A549 (cell line): ENCODE measurements at regions not wholly inside any gene's neighbourhood (a gene's known extent, or its start where the extent isn't known, plus 50 kb on each side); places are given as distances from the start of the nearest gene placed in this dataset.

Experiments
- ATAC-seq, 2 experiments: fragments of 200-7000 bp in 1 of 2; fragments of >200 bp in 1 of 2; cut with Nextera tagmentation in 1 of 2; cut with Tn5 transposase in 1 of 2; 3 replicates each; pipeline versions ENCODE4 v1.8.0 to v1.9.1; 2018 to 2020; ENCODE audit warnings: mild to moderate bottlenecking in 1 of 2, moderate library complexity in 1 of 2
- CTCF ChIA-PET: fragments of 300-600 bp; sonication (Branson Sonifier 250); formaldehyde crosslinking; extraction: SDS; loops from one replicate; lab custom pipeline; 2021; ENCODE audit warnings: antibody characterized with exemption, inconsistent platforms; lab: Yijun Ruan, JAX
- POLR2A ChIA-PET: fragments of 350-600 bp; formaldehyde crosslinking; extraction: SDS; loops from one replicate; lab custom pipeline; 2021; ENCODE audit warnings: antibody characterized with exemption, inconsistent platforms; lab: Yijun Ruan, JAX
- DNase-seq, 2 experiments: peaks; one replicate each; pipeline versions ENCODE4 v3.0.0 to v3.0.0-alpha.2; 2011 to 2016; ENCODE audit warnings: low read depth in 1 of 2, low spot score in 1 of 2
- FAIRE-seq: peaks from 2 replicates; lab custom pipeline; 2011; peaks lifted over from hg19 to GRCh38; lab: Jason Lieb, UNC
- H3K27ac ChIP-seq, 2 experiments: fragments of >200 bp; sonication (Bioruptor Twin); formaldehyde crosslinking; 3 replicates each; pipeline ENCODE4 v1.5.1; 2016 to 2017
- H3K4me1 ChIP-seq: fragments of >200 bp; sonication (Bioruptor Twin); formaldehyde crosslinking; 3 replicates; pipeline ENCODE4 v1.6.1; 2016
- H3K4me2 ChIP-seq: fragments of >200 bp; sonication (Bioruptor Twin); formaldehyde crosslinking; 3 replicates; pipeline ENCODE4 v1.6.1; 2016
- H3K4me3 ChIP-seq: fragments of >200 bp; sonication (Bioruptor Twin); formaldehyde crosslinking; 3 replicates; pipeline ENCODE4 v1.5.1; 2016
- H3K9me3 ChIP-seq: fragments of >200 bp; sonication (Bioruptor Twin); formaldehyde crosslinking; 3 replicates; pipeline ENCODE4 v1.6.1; 2016
- BHLHE40 ChIP-seq: IDR thresholded peaks from 2 replicates; pipeline ENCODE4 v1.6.1; 2012; ENCODE audit warnings: low read depth, low read length, inconsistent platforms
- CBX8 ChIP-seq: fragments of 200-600 bp; sonication (generic); IDR thresholded peaks from 2 replicates; pipeline ENCODE4 v1.6.1; 2016
- CHD2 ChIP-seq: fragments of 150-350 bp; IDR thresholded peaks from 2 replicates; pipeline ENCODE4 v1.6.1; 2014; ENCODE audit warnings: low read length; ENCODE audit not compliant: partially characterized antibody
- CHD4 ChIP-seq: fragments of 200-600 bp; sonication (generic); IDR thresholded peaks from 2 replicates; pipeline ENCODE4 v1.6.1; 2016; ENCODE audit warnings: antibody characterized with exemption, mild to moderate bottlenecking, borderline replicate concordance
- EHF ChIP-seq: fragments of 250-450 bp; sonication (Bioruptor Pico); IDR thresholded peaks from 2 replicates; pipeline ENCODE4 v1.5.0; 2020; ENCODE audit warnings: mild to moderate bottlenecking
- ESRRA ChIP-seq: fragments of 150-350 bp; IDR thresholded peaks from 2 replicates; pipeline ENCODE4 v1.6.1; 2014; ENCODE audit warnings: mild to moderate bottlenecking, low read length, borderline replicate concordance
- GATA3 ChIP-seq: IDR thresholded peaks from 2 replicates; pipeline ENCODE4 v1.6.1; 2012; ENCODE audit warnings: borderline replicate concordance
- HEYL ChIP-seq: fragments of 250-450 bp; sonication (Bioruptor Pico); IDR thresholded peaks from 2 replicates; pipeline ENCODE4 v1.8.0; 2021; ENCODE audit warnings: mild to moderate bottlenecking, moderate library complexity
- HOXA7 ChIP-seq: fragments of 250-450 bp; sonication (Bioruptor Pico); IDR thresholded peaks from 2 replicates; pipeline ENCODE4 v1.5.0; 2020; ENCODE audit warnings: mild to moderate bottlenecking, moderate library complexity
- JUN ChIP-seq, 2 experiments: fragments of >200 bp; sonication (Bioruptor Twin); formaldehyde crosslinking; IDR thresholded peaks; 2 replicates in 1 of 2; 3 replicates in 1 of 2; pipeline ENCODE4 v1.6.1; 2016 to 2017
- JUNB ChIP-seq: fragments of >200 bp; sonication (Bioruptor Twin); formaldehyde crosslinking; IDR thresholded peaks from 2 replicates; pipeline ENCODE4 v1.6.1; 2016
- NFE2L2 ChIP-seq: fragments of 150-350 bp; conservative IDR thresholded peaks from 2 replicates; pipeline ENCODE4 v1.6.1; 2014; ENCODE audit warnings: low read length
- NR3C1 ChIP-seq: fragments of >200 bp; sonication (Bioruptor Twin); formaldehyde crosslinking; IDR thresholded peaks from 3 replicates; pipeline ENCODE4 v1.6.1; 2017
- PHF8 ChIP-seq: fragments of 200-600 bp; sonication (generic); IDR thresholded peaks from 2 replicates; pipeline ENCODE4 v1.6.1; 2016; ENCODE audit warnings: low read depth, mild to moderate bottlenecking, antibody characterized with exemption, moderate library complexity, borderline replicate concordance
- RFX5 ChIP-seq: fragments of 450-650 bp; IDR thresholded peaks from 2 replicates; pipeline ENCODE4 v1.7.1; 2014; ENCODE audit warnings: antibody characterized with exemption, mild to moderate bottlenecking, moderate library complexity
- SREBF2 ChIP-seq: fragments of 450-650 bp; IDR thresholded peaks from 2 replicates; pipeline ENCODE4 v1.6.1; 2014; ENCODE audit warnings: mild to moderate bottlenecking, moderate library complexity
- ZC3H11A ChIP-seq: fragments of 450-650 bp; IDR thresholded peaks from 2 replicates; pipeline ENCODE4 v1.6.1; 2014; ENCODE audit warnings: antibody characterized with exemption, mild to moderate bottlenecking
- ZFP36 ChIP-seq: fragments of 450-650 bp; IDR thresholded peaks from 2 replicates; pipeline ENCODE4 v1.6.1; 2014; ENCODE audit warnings: borderline replicate concordance; ENCODE audit not compliant: partially characterized antibody
- WGBS: methylation state at CpG from one replicate; pipeline ENCODE4 v1.1.6; 2017; ENCODE audit errors: missing lambda C conversion rate; 5-methylcytosine and 5-hydroxymethylcytosine counted together
- small RNA-seq, 6 experiments: library from RNA; depleted of rRNA; stranded (forward); fragments of <200 nt; gene quantifications; one replicate each; pipeline ENCODE3, GENCODE V24; 2012
- TF ChIP-seq, protein P1 (sequence below): IDR thresholded peaks from 2 replicates; pipeline ENCODE4 v1.6.1; 2012
- TF ChIP-seq, protein P2 (sequence below): fragments of >200 bp; sonication (Bioruptor Twin); formaldehyde crosslinking; IDR thresholded peaks from 2 replicates; pipeline ENCODE4 v1.6.1; 2016

DNA sequence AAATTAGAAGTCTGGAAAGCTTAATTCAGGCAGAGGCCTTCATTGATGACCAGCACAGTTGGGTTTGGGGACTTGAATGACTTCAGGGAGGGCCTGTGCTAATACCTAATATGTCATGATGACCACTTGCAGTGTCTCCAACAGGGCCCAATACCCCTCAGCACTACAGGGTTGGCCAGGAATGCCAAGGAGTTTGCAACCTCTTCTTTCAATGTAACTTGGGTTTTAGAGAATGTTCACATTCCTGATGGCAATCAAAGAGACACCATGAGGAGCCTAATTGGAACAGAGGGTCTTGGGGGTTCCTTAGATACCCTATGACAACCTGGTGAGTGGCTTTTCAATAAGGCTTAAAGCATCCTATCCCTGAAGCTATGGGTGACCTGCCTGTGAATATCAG, 52.4 kb upstream of the ST8SIA3 start:
- ChIA-PET POLR2A (no interaction called here), CTCF (no interaction called here)
- Histone ChIP-seq H3K4me3 (no peak overlapping the region), H3K27ac (no peak overlapping the region), H3K4me1 (no peaks in the 10 kb centered on the region)
- FAIRE-seq, result no peak
- TF ChIP-seq HOXA7 (CRISPR knock-in tag) (no peak), CHD2 (no peak), CHD4 (no peak), ZFP36 (no peak), RFX5 (no peak), NR3C1 (no peak), GATA3 (no peak), ZC3H11A (no peak), BHLHE40 (no peak), CBX8 (no peak), ESRRA (no peak), NFE2L2 (no peak), SREBF2 (no peak), JUN (IDR thresholded peaks at IDR 0.05) (no peak), EHF (no peak), HEYL (CRISPR knock-in tag) (no peak), PHF8 (no peak)
- TF ChIP-seq, protein P1, sequence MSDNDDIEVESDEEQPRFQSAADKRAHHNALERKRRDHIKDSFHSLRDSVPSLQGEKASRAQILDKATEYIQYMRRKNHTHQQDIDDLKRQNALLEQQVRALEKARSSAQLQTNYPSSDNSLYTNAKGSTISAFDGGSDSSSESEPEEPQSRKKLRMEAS, result no peak
- TF ChIP-seq, protein P2, sequence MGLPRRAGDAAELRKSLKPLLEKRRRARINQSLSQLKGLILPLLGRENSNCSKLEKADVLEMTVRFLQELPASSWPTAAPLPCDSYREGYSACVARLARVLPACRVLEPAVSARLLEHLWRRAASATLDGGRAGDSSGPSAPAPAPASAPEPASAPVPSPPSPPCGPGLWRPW, result no peak
- TF ChIP-seq, all 56 proteins: peak for 0
- Histone ChIP-seq H3K9me3 (no peaks in the 10 kb centered on the region), H3K4me2 (no peak overlapping the region)
- DNase-seq, result no peak
- ATAC-seq, result no peak

DNA sequence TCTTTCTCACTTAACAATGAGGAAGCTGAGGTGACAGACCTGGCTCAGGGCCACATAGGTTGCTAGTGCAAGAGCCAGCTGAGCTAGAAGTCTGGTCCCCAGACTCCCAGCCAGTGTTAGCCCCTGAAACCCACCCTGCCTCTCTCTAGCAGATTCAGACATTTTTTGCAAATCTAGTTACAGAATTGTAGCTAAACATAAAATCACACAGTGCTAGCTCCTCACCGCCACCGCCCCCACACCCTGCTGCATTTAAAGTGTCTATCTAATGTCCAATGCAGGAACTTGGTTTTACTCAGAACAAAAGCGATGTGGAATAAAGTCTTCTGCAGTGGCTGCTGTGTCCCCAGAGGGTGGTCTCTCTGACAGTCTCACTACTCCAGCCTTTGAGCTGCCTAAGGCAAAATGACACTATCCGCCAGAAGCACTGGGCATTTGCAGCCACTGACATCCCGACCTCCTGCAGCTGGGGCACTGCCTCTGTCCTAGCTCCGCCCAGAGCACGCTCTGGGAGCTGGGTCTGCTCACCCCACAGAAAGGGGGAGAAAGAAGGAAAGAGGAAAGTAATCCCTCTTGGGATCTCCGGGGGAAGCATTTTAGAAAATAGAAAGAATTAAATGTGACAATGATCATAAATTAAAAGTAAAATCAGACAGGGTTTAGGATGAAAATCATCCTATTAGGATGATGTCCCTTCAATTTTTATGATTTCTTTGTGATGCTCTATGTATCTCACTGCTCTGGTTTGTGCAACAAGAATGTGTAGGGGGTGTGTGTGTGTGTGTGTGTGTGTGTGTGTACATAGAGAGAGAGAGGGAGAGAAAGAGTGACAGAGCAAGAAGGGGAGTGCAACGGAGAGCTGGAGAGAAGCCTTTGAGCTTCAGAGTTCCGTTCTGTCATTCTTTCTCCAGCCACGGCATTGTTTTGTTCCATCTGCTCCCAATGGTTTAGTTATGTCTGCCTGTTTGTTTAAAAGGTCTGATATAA, 50.5 kb upstream of the ST8SIA3 start:
- no peak for DNase-seq
- FAIRE-seq, result no peak
- no peak for ATAC-seq
- no peak for TF ChIP-seq JUNB
- TF ChIP-seq, all 56 proteins: peak for 0
- no peak overlapping the region for H3K4me3 ChIP-seq
- H3K4me2 ChIP-seq, result no peak overlapping the region
- H3K4me1 ChIP-seq, result no peaks in the 10 kb centered on the region
- ChIA-PET POLR2A (no interaction called here), CTCF (interaction anchor here (1.3 kb wide), 1 partner anchor 19 kb away, joined by 3 read pairs; no protein-coding TSS in a partner anchor)
- 24% methylated on average over 10 of the region's 11 CpGs for WGBS
- no peaks in the 10 kb centered on the region for H3K9me3 ChIP-seq
- H3K27ac ChIP-seq, result no peak overlapping the region

Small RNA genes in the stretch of these regions (small RNA-seq; reads per million reads assigned to genes)
- gene RNU6-737P, result 0 to 2.6 (median 0) reads per million in 6 experiments
